GM23338 (cell line): ENCODE measurements at regions not wholly inside any gene's neighbourhood (a gene's known extent, or its start where the extent isn't known, plus 50 kb on each side); places are given as distances from the start of the nearest gene placed in this dataset.

Experiments
- ATAC-seq: fragments of 200-7000 bp; cut with Tn5 transposase; 3 replicates; pipeline ENCODE4 v1.9.1; 2020
- DNase-seq: peaks from one replicate; pipeline ENCODE4 v3.0.0-alpha.2; 2015; ENCODE audit warnings: low spot score
- H2AFZ ChIP-seq: fragments of 200-600 bp; sonication (generic); 2 replicates; pipeline ENCODE4 v1.8.0; 2016; ENCODE audit warnings: antibody characterized with exemption, mild to moderate bottlenecking, moderate library complexity
- H3F3A ChIP-seq: fragments of 200-600 bp; sonication (generic); replicated peaks from 2 replicates; pipeline ENCODE4 v1.8.0; 2017; ENCODE audit warnings: antibody characterized with exemption, mixed run types, low read depth
- H3K27ac ChIP-seq: fragments of 200-600 bp; sonication (generic); 2 replicates; pipeline ENCODE4 v1.6.1; 2016; ENCODE audit warnings: low read depth
- H3K27me3 ChIP-seq: fragments of 200-600 bp; sonication (generic); 2 replicates; pipeline ENCODE4 v1.8.0; 2016; ENCODE audit warnings: mild to moderate bottlenecking, mixed run types, moderate library complexity; ENCODE audit not compliant: insufficient read depth
- H3K36me3 ChIP-seq: fragments of 200-600 bp; sonication (generic); 2 replicates; pipeline ENCODE4 v1.8.0; 2016; ENCODE audit warnings: mild to moderate bottlenecking; ENCODE audit not compliant: insufficient read depth
- H3K4me1 ChIP-seq: fragments of 200-600 bp; sonication (generic); 2 replicates; pipeline ENCODE4 v1.8.0; 2016; ENCODE audit warnings: mild to moderate bottlenecking, moderate library complexity; ENCODE audit not compliant: insufficient read depth
- H3K4me2 ChIP-seq: fragments of 200-600 bp; sonication (generic); 2 replicates; pipeline ENCODE4 v1.7.1; 2017; ENCODE audit warnings: mixed run types
- H3K4me3 ChIP-seq: fragments of 200-600 bp; sonication (generic); 2 replicates; pipeline ENCODE4 v1.6.1; 2016; ENCODE audit warnings: mixed run types
- H3K79me2 ChIP-seq: fragments of 200-600 bp; sonication (generic); replicated peaks from 2 replicates; pipeline ENCODE4 v1.8.0; 2017; ENCODE audit warnings: mild to moderate bottlenecking; ENCODE audit not compliant: insufficient read depth
- H3K9me2 ChIP-seq: fragments of 200-600 bp; sonication (generic); 2 replicates; pipeline ENCODE4 v1.8.0; 2017; ENCODE audit not compliant: insufficient read depth
- H4K20me1 ChIP-seq: fragments of 200-600 bp; sonication (generic); replicated peaks from 2 replicates; pipeline ENCODE4 v1.8.0; 2017; ENCODE audit warnings: mild to moderate bottlenecking; ENCODE audit not compliant: insufficient read depth
- H3K27ac Mint-ChIP-seq: 2 replicates; pipeline ENCODE4 v1.8.0; 2020; ENCODE audit warnings: inconsistent platforms, mild to moderate bottlenecking, moderate library complexity, mixed read lengths
- H3K27me3 Mint-ChIP-seq: 3 replicates; pipeline ENCODE4 v1.8.0; 2022; ENCODE audit warnings: low read depth, mild to moderate bottlenecking, moderate library complexity, mixed read lengths, inconsistent platforms; ENCODE audit not compliant: insufficient read depth, poor library complexity
- H3K36me3 Mint-ChIP-seq: 3 replicates; pipeline ENCODE4 v1.8.0; 2021; ENCODE audit warnings: low read depth, mild to moderate bottlenecking, inconsistent platforms, moderate library complexity, mixed read lengths
- H3K4me1 Mint-ChIP-seq: 3 replicates; pipeline ENCODE4 v1.8.0; 2020; ENCODE audit warnings: mild to moderate bottlenecking, inconsistent platforms, mixed read lengths
- H3K4me3 Mint-ChIP-seq: 3 replicates; pipeline ENCODE4 v1.8.0; 2021; ENCODE audit warnings: moderate library complexity, mild to moderate bottlenecking, inconsistent platforms, mixed read lengths
- H3K9me3 Mint-ChIP-seq: 3 replicates; pipeline ENCODE4 v1.8.0; 2020; ENCODE audit warnings: moderate library complexity, mild to moderate bottlenecking, inconsistent platforms, mixed read lengths
- CREB1 ChIP-seq: fragments of 250-450 bp; sonication (Bioruptor Pico); IDR thresholded peaks from 2 replicates; pipeline ENCODE4 v1.5.0; 2020; ENCODE audit warnings: low read depth, mild to moderate bottlenecking, moderate library complexity
- ETS1 ChIP-seq: IDR thresholded peaks from 2 replicates; pipeline ENCODE4 v1.6.1; 2016; ENCODE audit warnings: antibody characterized with exemption
- EZH2 ChIP-seq: fragments of 200-600 bp; sonication (generic); IDR thresholded peaks from one replicate; pipeline ENCODE4 v1.8.0; 2017; ENCODE audit warnings: antibody characterized with exemption, mild to moderate bottlenecking, low read depth; ENCODE audit not compliant: unreplicated experiment
- EZH2phosphoT487 ChIP-seq: fragments of 200-600 bp; sonication (generic); IDR thresholded peaks from one replicate; pipeline ENCODE4 v1.8.1; 2018; ENCODE audit warnings: antibody characterized with exemption; ENCODE audit not compliant: unreplicated experiment
- JUNB ChIP-seq: IDR thresholded peaks from one replicate; pipeline ENCODE4 v1.6.1; 2016; ENCODE audit warnings: antibody characterized with exemption; ENCODE audit not compliant: unreplicated experiment
- NANOG ChIP-seq: IDR thresholded peaks from 2 replicates; pipeline ENCODE4 v1.6.1; 2016; ENCODE audit warnings: antibody characterized with exemption, borderline replicate concordance
- POLR2AphosphoS5 ChIP-seq: IDR thresholded peaks from 2 replicates; pipeline ENCODE4 v1.6.1; 2016; ENCODE audit warnings: antibody characterized with exemption, low read depth
- STAT1 ChIP-seq: IDR thresholded peaks from one replicate; pipeline ENCODE4 v1.6.1; 2016; ENCODE audit warnings: antibody characterized with exemption; ENCODE audit not compliant: unreplicated experiment
- ZNF114 ChIP-seq: fragments of 250-450 bp; sonication (Bioruptor Pico); IDR thresholded peaks from 2 replicates; pipeline ENCODE4 v1.5.0; 2020; ENCODE audit warnings: mild to moderate bottlenecking, moderate library complexity
- ZNF331 ChIP-seq: fragments of 250-450 bp; sonication (Bioruptor Pico); IDR thresholded peaks from 2 replicates; pipeline ENCODE4 v1.5.0; 2020; ENCODE audit warnings: low read depth, mild to moderate bottlenecking, moderate library complexity
- ZNF462 ChIP-seq: fragments of 250-450 bp; sonication (Bioruptor Pico); IDR thresholded peaks from 2 replicates; pipeline ENCODE4 v1.5.0; 2020; ENCODE audit warnings: mild to moderate bottlenecking, moderate library complexity
- TF ChIP-seq, protein P1 (sequence below): IDR thresholded peaks from one replicate; pipeline ENCODE4 v1.6.1; 2018; ENCODE audit warnings: antibody characterized with exemption; ENCODE audit not compliant: unreplicated experiment

- TF ChIP-seq CREB1 (CRISPR knock-in tag), result no peak
- TF ChIP-seq ETS1, result no peak
Measured at GRCh38 chr17:77563439-77564102, 394.9 kb upstream of the TNRC6C start (continued).

DNA sequence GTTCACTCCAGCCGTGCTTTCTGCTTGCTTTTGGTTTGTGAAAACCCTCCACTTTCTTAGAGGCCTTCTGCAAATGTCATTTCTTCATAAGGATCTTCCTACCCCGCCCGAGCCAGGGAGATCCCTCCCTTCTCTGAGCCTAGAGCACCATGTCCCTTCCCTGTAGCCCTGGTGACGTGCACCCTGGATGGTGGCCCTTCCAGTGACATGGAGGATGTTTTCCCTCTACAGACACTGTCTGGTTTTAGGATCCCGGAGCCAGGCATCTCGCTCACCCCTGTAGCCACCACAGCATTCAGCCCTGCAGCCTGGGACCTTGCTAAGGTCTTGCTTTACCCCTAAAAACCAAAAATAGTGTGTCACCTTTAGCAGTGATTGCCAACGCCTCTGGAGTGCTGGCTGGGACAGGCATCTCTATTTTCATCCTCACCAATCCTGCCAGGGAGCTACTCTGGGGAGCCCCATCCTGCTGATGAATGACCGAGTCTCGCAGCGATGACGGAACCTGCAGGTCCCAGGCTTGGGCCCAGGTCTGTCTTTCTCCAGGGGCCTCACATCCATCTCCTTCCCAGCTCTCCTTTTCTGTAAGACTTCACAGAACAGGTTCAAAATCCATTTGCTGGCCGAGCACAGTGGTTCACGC, 394.1 kb upstream of the TNRC6C start:
- Histone ChIP-seq H3K4me3 (no peak overlapping the region), H3K27ac (no peak overlapping the region), H3K27me3 (no peaks in the 10 kb centered on the region), H3K9me2 (no peaks in the 10 kb centered on the region), H3K36me3 (no peaks in the 10 kb centered on the region), H2AFZ (no peak overlapping the region), H3F3A (no peaks in the 10 kb centered on the region), H3K79me2 (no peaks in the 10 kb centered on the region), H4K20me1 (no peaks in the 10 kb centered on the region), H3K4me1 (no peaks in the 10 kb centered on the region), H3K4me2 (no peak overlapping the region)
- Mint-ChIP-seq H3K4me3 (no peak overlapping the region), H3K27me3 (peaks cover 2% of the 10 kb centered on the region), H3K9me3 (peaks cover 14% of the 10 kb centered on the region; the same call in 2 of the 3 replicates), H3K27ac (no peak overlapping the region), H3K36me3 (no peaks in the 10 kb centered on the region), H3K4me1 (no peaks in the 10 kb centered on the region)
- ATAC-seq (no peak), DNase-seq (no peak)
- no peak for TF ChIP-seq ETS1
- TF ChIP-seq EZH2, result no peak
- no peak for TF ChIP-seq JUNB
- TF ChIP-seq NANOG, result no peak
- TF ChIP-seq STAT1, result no peak
- no peak for TF ChIP-seq ZNF462
- no peak for TF ChIP-seq POLR2AphosphoS5
- no peak for TF ChIP-seq ZNF331
- TF ChIP-seq CREB1 (CRISPR knock-in tag), result no peak
- no peak for TF ChIP-seq ZNF114 (CRISPR knock-in tag)
- TF ChIP-seq, protein P1, sequence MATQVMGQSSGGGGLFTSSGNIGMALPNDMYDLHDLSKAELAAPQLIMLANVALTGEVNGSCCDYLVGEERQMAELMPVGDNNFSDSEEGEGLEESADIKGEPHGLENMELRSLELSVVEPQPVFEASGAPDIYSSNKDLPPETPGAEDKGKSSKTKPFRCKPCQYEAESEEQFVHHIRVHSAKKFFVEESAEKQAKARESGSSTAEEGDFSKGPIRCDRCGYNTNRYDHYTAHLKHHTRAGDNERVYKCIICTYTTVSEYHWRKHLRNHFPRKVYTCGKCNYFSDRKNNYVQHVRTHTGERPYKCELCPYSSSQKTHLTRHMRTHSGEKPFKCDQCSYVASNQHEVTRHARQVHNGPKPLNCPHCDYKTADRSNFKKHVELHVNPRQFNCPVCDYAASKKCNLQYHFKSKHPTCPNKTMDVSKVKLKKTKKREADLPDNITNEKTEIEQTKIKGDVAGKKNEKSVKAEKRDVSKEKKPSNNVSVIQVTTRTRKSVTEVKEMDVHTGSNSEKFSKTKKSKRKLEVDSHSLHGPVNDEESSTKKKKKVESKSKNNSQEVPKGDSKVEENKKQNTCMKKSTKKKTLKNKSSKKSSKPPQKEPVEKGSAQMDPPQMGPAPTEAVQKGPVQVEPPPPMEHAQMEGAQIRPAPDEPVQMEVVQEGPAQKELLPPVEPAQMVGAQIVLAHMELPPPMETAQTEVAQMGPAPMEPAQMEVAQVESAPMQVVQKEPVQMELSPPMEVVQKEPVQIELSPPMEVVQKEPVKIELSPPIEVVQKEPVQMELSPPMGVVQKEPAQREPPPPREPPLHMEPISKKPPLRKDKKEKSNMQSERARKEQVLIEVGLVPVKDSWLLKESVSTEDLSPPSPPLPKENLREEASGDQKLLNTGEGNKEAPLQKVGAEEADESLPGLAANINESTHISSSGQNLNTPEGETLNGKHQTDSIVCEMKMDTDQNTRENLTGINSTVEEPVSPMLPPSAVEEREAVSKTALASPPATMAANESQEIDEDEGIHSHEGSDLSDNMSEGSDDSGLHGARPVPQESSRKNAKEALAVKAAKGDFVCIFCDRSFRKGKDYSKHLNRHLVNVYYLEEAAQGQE, result no peak
- TF ChIP-seq EZH2phosphoT487, result no peak
